GM19238 (cell line): ENCODE measurements at regions not wholly inside any gene's neighbourhood (a gene's known extent, or its start where the extent isn't known, plus 50 kb on each side); places are given as distances from the start of the nearest gene placed in this dataset.
"Not testable (repeated sequence)": the region's sequence is repeated elsewhere in the genome, so short reads cannot be mapped to it uniquely, and the experiment has no call there.

Experiments used
- DNase-seq: peaks from one replicate; pipeline ENCODE4 v3.0.0; 2011; ENCODE audit warnings: low spot score; ENCODE audit not compliant: insufficient read length

- DNase-seq = no peak
Observed at GRCh38 chr2:217011576-217011975, 151.7 kb upstream of the TNP1 start.

- DNase-seq = no peak
Observed at GRCh38 chr2:217010173-217010572, 150.3 kb upstream of the TNP1 start.

DNA sequence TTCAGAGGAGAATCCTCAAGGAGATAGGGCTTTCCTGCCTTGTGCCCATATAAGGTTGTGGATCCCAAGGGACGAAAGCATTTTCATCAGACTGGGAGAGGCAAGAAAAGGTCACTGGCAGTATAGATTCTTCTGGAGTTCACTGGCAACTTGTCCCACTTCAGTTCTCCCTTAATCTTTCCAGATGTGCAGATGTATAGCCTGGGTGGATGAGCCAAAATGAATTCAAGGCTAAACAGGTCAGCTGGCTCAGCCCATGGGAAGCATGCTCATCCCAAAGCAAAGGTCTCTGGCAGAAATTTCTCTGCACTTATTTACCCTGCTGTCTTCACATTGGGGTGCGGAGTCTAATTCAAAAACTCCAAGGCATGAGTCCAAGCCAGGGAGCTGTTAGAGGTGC is 148.9 kb upstream of the TNP1 start:
- DNase-seq = no peak

DNA sequence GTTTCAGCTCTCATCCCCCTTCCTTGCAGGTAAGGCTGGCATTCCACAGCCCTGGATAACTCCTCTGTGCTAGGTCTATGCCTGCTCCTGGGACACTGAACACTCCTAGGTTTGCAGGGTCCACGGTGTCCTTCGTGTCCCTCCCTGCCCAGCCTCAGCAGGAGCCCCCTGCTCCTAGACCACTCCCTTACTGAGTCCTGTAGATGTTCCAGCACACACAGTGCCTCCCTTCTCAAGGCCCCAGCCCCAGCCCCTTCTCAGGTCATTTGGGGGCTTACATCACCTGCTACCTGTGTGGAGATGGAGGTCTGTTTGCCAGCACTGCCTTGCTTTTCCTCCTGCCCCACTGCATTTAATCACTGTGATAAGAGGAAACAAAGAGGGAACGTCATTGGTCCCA is 146.4 kb upstream of the TNP1 start:
- no peak for DNase-seq

DNA sequence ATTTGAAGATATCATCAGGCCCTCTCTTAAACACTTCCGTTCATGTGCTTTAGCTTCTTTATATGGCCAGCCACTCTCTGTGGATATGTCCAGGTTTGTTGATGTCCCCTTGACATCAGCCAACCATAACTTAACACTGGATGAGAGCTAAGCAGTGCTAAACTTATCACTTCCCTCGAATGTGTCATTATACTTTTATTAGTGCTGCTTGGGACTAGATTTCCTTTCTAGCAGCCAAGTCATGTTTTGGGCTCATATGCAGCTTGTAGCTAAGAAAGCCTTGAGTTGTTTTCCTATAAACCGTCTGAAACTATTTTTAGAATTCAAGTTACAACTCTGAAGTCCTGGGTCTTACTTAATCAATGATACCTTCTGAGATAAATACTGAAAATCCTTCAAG is 144.8 kb upstream of the TNP1 start:
- no peak for DNase-seq

DNA sequence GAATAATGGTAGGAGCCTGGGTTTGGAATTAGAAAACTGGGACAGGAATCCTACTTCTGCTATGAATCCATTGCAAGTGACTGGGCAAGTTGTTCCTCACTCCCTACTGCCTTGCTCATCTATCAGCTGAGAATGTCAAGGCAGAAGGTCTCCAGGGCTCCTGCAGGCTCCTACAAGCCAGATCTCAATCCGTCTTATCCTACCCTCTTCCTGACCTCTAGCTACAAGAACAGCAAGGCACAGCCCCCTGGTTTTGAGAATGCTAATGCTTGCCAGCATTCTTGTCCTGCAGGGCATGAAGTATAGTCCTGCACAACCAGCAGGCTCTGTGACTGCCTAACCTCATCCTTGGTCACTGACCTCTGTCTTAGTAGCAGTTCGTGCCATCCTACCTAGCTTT is 141.9 kb upstream of the TNP1 start:
- DNase-seq = no peak

GRCh38 chr2:217000406-217000805 is 140.5 kb upstream of the TNP1 start:
- no peak for DNase-seq

DNA sequence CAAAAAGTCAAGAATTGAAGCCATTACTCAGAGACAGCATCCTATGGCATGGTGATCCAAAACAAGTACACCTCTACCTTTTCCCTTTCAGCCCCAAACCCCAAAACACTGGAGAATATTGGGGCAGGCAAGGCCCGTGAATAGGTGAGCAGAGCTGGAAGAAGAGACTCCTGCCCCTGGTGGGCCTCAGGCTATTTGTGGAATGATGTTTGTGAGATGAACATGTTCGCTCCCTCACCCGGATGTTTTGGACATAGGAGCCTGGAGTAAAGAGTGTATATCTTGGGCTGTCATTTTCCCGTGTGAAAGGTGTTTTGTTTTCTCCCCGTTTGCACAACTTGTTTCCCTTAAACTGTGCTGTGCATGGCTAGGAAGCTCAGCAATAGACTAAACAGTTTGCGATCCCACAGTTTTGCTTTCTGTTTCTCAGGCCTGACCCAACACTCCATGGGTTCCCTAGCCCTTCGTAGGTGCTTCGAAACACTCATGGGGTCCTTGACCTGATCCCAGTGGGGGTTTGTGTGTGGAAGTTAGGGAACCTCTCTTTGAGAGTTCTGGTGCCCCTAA is 136.5 kb upstream of the TNP1 start:
- DNase-seq = no peak

DNA sequence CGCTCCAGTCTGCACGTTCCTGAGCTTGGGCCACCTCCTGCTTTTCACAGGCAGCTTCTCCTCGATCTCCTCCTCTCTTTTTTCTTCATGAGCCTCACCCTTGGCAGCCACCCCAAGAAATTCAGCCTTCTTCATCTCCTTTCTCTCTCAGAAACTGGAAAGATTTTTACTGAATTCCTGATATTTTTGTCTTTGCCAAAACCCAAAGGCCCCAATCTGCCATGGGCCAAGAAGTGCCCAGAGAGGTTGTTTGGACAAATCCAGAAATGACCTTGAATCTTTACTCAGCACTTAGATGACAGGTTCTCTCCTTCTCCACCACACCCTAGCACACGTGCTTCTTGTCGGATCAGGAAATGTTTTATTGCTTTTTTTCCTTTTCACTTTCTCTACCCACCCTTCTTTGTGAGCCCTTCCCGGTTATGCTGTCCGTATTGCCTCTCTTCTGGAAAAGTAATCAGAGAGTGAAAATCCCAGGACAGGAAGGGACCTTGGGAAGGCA is 134.5 kb upstream of the TNP1 start:
- no peak for DNase-seq

GRCh38 chr2:216992056-216992675 is 132.3 kb upstream of the TNP1 start:
- no peak for DNase-seq

DNA sequence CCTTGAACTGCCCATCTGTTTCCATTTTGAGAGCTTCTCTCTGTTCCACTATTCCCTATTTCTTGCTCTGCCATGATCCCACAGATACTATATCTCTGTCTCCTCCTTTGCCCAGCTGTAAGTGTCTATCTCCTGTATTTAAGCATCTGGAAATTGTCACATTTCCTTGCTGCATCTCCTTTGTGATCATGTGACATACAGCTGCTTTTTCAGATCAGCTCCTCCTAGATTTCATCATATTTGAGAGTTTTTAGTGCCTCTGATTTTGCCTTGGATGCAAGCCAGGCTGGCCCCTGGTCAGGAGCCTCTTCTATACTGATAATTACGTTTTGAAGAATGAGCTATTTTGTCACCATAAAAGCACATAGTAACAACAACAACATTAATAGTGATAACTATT is 131.7 kb upstream of the TNP1 start:
- no peak for DNase-seq

GRCh38 chr2:216989340-216990129 is 129.7 kb upstream of the TNP1 start:
- no peak for DNase-seq

DNA sequence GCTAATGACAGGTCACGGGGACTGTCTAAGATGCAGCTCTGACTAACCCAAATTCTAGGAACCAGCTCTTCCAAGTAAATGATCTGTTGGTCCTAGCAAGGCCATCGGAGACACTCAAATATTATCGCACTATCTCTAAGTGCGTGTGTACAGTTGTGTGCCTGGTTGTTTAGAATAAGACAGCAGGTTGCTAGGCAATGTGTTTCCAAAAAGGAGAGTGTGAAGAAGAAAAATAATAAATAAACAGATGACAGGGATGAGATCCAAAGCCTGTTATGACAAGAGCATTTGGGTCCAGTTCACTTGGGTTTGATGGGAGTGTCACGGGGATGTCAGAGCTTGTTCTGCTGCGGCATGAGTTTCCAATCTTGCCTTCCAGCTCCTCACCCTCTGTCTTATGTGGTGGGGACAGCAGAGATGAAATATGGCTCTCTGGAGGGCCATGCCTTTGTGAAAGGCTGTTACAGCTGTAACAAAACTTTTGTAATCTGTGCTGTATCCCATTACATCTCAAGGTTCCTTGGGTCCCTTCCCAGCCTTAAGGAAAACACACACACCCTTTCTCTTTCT is 127.5 kb upstream of the TNP1 start:
- DNase-seq = no peak

DNA sequence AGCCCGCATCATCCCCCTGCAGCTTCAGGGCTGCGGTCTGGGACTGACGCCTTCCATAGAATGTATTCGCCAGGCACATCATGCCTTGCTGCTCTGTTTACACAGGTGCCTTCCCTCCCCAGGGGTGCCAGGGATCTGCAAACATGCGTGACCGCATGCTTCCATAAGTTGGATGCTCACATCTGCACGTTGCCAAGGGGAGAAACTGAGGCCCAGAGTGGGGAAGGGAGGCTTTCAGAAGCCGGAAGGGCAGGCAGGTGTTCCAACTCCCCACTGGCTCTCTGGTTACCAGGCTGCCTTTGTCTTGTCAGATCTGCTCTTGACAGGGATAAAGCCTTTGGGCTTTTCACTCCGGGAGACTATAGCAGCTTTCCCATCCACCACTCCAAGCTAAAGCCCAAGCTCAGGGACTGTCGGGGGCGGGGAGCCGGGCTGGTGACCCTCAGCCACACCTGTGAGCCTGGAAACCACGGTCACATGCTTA is 125.8 kb upstream of the TNP1 start:
- DNase-seq = no peak

DNA sequence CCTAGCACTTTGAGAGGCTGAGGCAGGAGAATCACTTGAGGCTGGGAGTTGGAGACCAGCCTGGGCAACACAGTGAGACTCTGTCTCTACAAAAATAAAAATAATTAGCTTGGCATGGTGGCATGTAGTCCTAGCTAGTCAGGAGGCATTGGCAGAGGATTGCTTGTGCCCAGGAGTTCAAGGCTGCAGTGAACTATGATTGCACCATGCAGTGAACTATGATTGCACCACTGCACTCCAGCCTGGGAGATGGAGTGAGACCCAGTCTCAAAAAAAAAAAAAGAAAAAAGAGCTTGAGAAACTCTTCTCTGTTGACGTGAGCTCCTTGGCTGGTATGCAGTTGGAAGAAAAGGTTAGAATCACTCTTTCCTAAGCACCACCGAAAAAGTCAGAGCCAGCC is 125.1 kb upstream of the TNP1 start:
- no peak for DNase-seq

GRCh38 chr2:216981951-216982350 is 122.1 kb upstream of the TNP1 start:
- not testable (repeated sequence) for DNase-seq

GRCh38 chr2:216980510-216980909 is 120.6 kb upstream of the TNP1 start:
- DNase-seq = not testable (repeated sequence)

- no peak for DNase-seq
Observed at GRCh38 chr2:216974321-216975302, 114.7 kb upstream of the TNP1 start.

GRCh38 chr2:216971593-216971992 is 111.7 kb upstream of the TNP1 start:
- no peak for DNase-seq

GRCh38 chr2:216970359-216970915 is 110.6 kb upstream of the TNP1 start:
- DNase-seq = no peak

GRCh38 chr2:216967889-216968288 is 108.0 kb upstream of the TNP1 start:
- no peak for DNase-seq
